ENCODE measurements at regions not wholly inside any gene's neighbourhood (a gene's known extent, or its start where the extent isn't known, plus 50 kb on each side); places are given as distances from the start of the nearest gene placed in this dataset.

DNA sequence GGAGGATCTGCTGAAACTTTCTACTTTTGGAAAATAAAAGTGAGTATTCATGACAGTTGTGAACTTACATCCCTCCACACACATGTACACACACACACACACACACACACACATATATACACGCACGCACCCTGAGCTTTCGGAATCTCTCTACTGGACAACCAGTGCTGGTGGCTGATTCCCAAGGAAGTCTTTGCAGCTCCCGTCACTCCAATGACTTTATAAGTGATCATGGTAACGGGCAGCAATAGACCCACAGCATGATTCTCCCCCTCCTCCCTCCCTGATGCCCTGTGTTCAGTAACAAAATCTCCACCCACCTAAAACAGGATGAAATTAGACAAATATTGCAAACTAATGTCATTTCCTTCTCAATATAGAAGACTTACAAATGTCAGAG is 364.9 kb downstream of the IRS1 start:
- no peaks in the 10 kb centered on the region for H3K27me3 ChIP-seq (ENCODE audit: insufficient read depth, low read depth, severe bottlenecking)
- no peak for DNase-seq
- H3K27ac ChIP-seq = no peak overlapping the region
- no peaks in the 10 kb centered on the region for H3K9me3 ChIP-seq (ENCODE audit: severe bottlenecking)
- H3K4me3 ChIP-seq (ENCODE audit: low read depth, low read length) = no peak overlapping the region
- no peak for TF ChIP-seq CTCF (IDR thresholded peaks at IDR 0.05; ENCODE audit: low read depth, low read length)
- H3K36me3 ChIP-seq = no peaks in the 10 kb centered on the region

- Histone ChIP-seq H3K4me3 (ENCODE audit: low read depth, low read length) (no peak overlapping the region), H3K9me3 (ENCODE audit: severe bottlenecking) (no peaks in the 10 kb centered on the region), H3K36me3 (no peaks in the 10 kb centered on the region), H3K27me3 (ENCODE audit: insufficient read depth, low read depth, severe bottlenecking) (no peaks in the 10 kb centered on the region), H3K27ac (no peak overlapping the region)
- no peak for DNase-seq
- no peak for TF ChIP-seq CTCF (IDR thresholded peaks at IDR 0.05; ENCODE audit: low read depth, low read length)
Measured at GRCh38 chr2:226431288-226431948, 368.2 kb downstream of the IRS1 start.

GRCh38 chr2:226429476-226429875 is 370.1 kb downstream of the IRS1 start:
- no peak for TF ChIP-seq CTCF (IDR thresholded peaks at IDR 0.05; ENCODE audit: low read depth, low read length)
- Histone ChIP-seq H3K27ac (no peak overlapping the region), H3K4me3 (ENCODE audit: low read depth, low read length) (no peak overlapping the region), H3K9me3 (ENCODE audit: severe bottlenecking) (no peaks in the 10 kb centered on the region), H3K36me3 (no peaks in the 10 kb centered on the region), H3K27me3 (ENCODE audit: insufficient read depth, low read depth, severe bottlenecking) (no peaks in the 10 kb centered on the region)
- DNase-seq = no peak

DNA sequence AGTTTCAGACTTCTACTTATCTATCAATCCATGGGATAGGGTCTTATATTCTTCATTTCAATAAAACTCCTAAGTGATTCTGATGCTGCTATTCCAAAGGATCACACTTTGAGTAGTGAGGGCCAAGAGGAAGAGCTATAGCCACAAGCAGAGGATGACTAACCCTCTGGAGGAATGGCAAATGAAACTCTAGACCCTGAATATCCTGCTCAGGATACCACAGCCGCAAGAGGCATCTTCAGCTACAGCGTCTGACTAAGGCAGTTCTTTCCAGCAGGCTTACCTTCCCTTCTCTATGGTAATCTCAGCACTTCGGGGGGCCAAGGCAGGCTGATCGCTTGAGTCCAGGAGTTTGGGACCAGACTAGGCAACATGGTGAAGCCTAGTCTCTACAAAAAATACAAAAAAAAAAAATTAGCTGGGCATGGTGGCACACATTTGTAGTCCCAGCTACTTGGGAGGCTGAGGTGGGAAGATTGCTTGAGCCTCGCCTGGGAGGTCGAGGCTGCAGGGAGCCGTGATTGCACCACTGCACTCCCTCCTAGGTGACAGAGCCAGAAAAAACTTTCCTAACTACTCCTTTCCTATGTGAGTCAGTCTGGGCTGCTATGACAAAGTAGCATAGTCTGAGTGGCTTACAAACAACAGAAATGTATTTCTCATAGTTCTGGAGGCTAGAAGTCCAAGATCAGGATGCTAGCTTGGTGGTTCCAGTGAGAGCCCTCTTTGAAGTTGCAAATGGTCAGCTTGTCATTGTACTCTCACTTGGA is 371.9 kb downstream of the IRS1 start:
- DNase-seq = no peak
- no peak for TF ChIP-seq CTCF (IDR thresholded peaks at IDR 0.05; ENCODE audit: low read depth, low read length)
- Histone ChIP-seq H3K4me3 (ENCODE audit: low read depth, low read length) (no peak overlapping the region), H3K9me3 (ENCODE audit: severe bottlenecking) (no peaks in the 10 kb centered on the region), H3K27ac (no peak overlapping the region), H3K36me3 (no peaks in the 10 kb centered on the region), H3K27me3 (ENCODE audit: insufficient read depth, low read depth, severe bottlenecking) (no peaks in the 10 kb centered on the region)

DNA sequence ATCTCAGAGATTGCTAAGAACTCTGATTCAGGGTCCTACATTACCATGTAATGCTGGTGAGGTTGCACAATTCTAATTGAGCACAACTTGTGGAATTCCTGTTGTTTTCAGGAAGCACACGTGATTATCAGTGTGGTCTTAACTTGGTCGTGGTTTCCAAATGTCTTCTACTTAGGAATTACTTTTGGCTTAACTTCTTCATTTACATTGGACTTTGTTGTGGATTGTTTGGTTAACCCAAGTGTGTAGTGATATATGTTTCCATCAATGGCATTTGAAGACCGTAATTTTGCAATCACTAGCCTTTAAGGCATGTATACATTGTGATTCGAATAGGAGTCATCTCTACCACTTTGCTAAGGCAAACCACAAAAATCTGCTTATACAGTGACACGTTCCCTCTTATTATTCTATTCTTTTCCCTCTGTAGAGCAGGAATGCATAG is 373.3 kb downstream of the IRS1 start:
- H3K36me3 ChIP-seq = no peaks in the 10 kb centered on the region
- DNase-seq = no peak
- H3K9me3 ChIP-seq (ENCODE audit: severe bottlenecking) = no peaks in the 10 kb centered on the region
- no peak overlapping the region for H3K27ac ChIP-seq
- H3K4me3 ChIP-seq (ENCODE audit: low read depth, low read length) = no peak overlapping the region
- H3K27me3 ChIP-seq (ENCODE audit: insufficient read depth, low read depth, severe bottlenecking) = no peaks in the 10 kb centered on the region
- no peak for TF ChIP-seq CTCF (IDR thresholded peaks at IDR 0.05; ENCODE audit: low read depth, low read length)

All from WERI-Rb-1 (cell line).